HCT116 (cell line): ENCODE measurements at regions not wholly inside any gene's neighbourhood (a gene's known extent, or its start where the extent isn't known, plus 50 kb on each side); places are given as distances from the start of the nearest gene placed in this dataset.

Source experiments
- ATAC-seq: fragments of 200-7000 bp; cut with Tn5 transposase; 2 replicates; pipeline ENCODE4 v1.9.1; 2020; ENCODE audit warnings: mild to moderate bottlenecking, moderate library complexity
- BruUV-seq: library from RNA; stranded (reverse); fragments of 400-500 nt; replicated peaks from 2 replicates; lab custom pipeline; 2021; lab: Mats Ljungman, UMichigan
- CTCF ChIA-PET: fragments of 300-600 bp; sonication (Branson Sonifier 250); formaldehyde crosslinking; loops from one replicate; lab custom pipeline; 2021; ENCODE audit warnings: antibody characterized with exemption; lab: Charles Lee
- POLR2A ChIA-PET: fragments of 300-600, 350-600 bp; sonication (Branson Sonifier 250); formaldehyde crosslinking; loops from one replicate; lab custom pipeline; 2021; ENCODE audit warnings: antibody characterized with exemption; lab: Charles Lee
- RAD21 ChIA-PET, 2 experiments: fragments of 300-600 bp; sonication (Branson Sonifier 250); formaldehyde crosslinking; loops; one replicate each; lab custom pipeline; 2023; ENCODE audit warnings: low total read pairs in 2 of 2; ENCODE audit not compliant: uncharacterized antibody in 2 of 2, unreplicated experiment in 2 of 2, low non-redundant PET in 1 of 2; lab: Charles Lee
- DNase-seq: peaks from one replicate; pipeline ENCODE4 v3.0.0-alpha.2; 2010; ENCODE audit warnings: low read depth, low spot score
- H2AFZ ChIP-seq: fragments of 200-600 bp; shearing (Covaris generic), sonication (generic); 2 replicates; pipeline ENCODE4 v1.6.1; 2017; ENCODE audit warnings: low read depth, mixed run types, mixed read lengths, antibody characterized with exemption, low read length; ENCODE audit not compliant: poor library complexity, severe bottlenecking
- H3K27ac ChIP-seq: 2 replicates; pipeline ENCODE4 v1.5.1; 2012; ENCODE audit warnings: low read depth, low read length
- H3K27me3 ChIP-seq: fragments of 200-600 bp; sonication (generic); 2 replicates; pipeline ENCODE4 v1.6.1; 2016; ENCODE audit warnings: mixed run types, low read length, mixed read lengths; ENCODE audit not compliant: insufficient read depth
- H3K36me3 ChIP-seq, 2 experiments: fragments of 200-500 bp in 1 of 2; fragments of 200-600 bp in 1 of 2; sonication (Bioruptor generic) in 1 of 2; sonication (generic) in 1 of 2; 2 replicates each; pipeline versions ENCODE4 v1.5.1 to v1.6.1; 2014 to 2016; ENCODE audit warnings: low read length in 2 of 2, inconsistent platforms in 1 of 2, mixed read lengths in 1 of 2, mixed run types in 1 of 2; ENCODE audit not compliant: insufficient read depth in 2 of 2, control insufficient read depth in 1 of 2
- H3K4me1 ChIP-seq, 2 experiments: fragments of 200-600 bp in 1 of 2; sonication (generic) in 1 of 2; 2 replicates each; pipeline versions ENCODE4 v1.5.1 to v1.6.1; 2012 to 2017; ENCODE audit warnings: low read length in 2 of 2, inconsistent platforms in 1 of 2, mild to moderate bottlenecking in 1 of 2, mixed read lengths in 1 of 2, mixed run types in 1 of 2, moderate library complexity in 1 of 2; ENCODE audit not compliant: insufficient read depth in 2 of 2, control insufficient read depth in 1 of 2
- H3K4me2 ChIP-seq: fragments of 200-600 bp; sonication (generic); 2 replicates; pipeline ENCODE4 v1.6.1; 2017; ENCODE audit warnings: mixed run types, low read length, mixed read lengths
- H3K4me3 ChIP-seq, 2 experiments: fragments of 200-600 bp in 1 of 2; sonication (generic) in 1 of 2; replicated peaks in 1 of 2; 2 replicates each; pipeline ENCODE4 v1.5.1; 2011 to 2016; ENCODE audit warnings: low read length in 2 of 2, control low read depth in 1 of 2, low read depth in 1 of 2, mild to moderate bottlenecking in 1 of 2, mixed read lengths in 1 of 2, mixed run types in 1 of 2
- H3K79me2 ChIP-seq: fragments of 200-600 bp; sonication (generic); 2 replicates; pipeline ENCODE4 v1.6.1; 2017; ENCODE audit warnings: mild to moderate bottlenecking, mixed run types, low read length, moderate library complexity, mixed read lengths; ENCODE audit not compliant: insufficient read depth
- H3K9ac ChIP-seq: fragments of 200-600 bp; sonication (generic); 2 replicates; pipeline ENCODE4 v1.6.1; 2016; ENCODE audit warnings: low read length, mixed read lengths
- H3K9me2 ChIP-seq: fragments of 200-600 bp; sonication (generic), shearing (Covaris generic); 2 replicates; pipeline ENCODE4 v1.6.1; 2017; ENCODE audit warnings: mixed run types, mild to moderate bottlenecking, moderate library complexity; ENCODE audit not compliant: insufficient read depth
- H3K9me3 ChIP-seq, 2 experiments: fragments of 200-500 bp in 1 of 2; fragments of 200-600 bp in 1 of 2; sonication (Bioruptor generic) in 1 of 2; sonication (generic) in 1 of 2; 2 replicates each; pipeline ENCODE4 v1.6.1; 2014 to 2017; ENCODE audit warnings: low read length in 2 of 2, mixed read lengths in 2 of 2, inconsistent platforms in 1 of 2, low read depth in 1 of 2, mild to moderate bottlenecking in 1 of 2, mixed run types in 1 of 2, moderate library complexity in 1 of 2; ENCODE audit not compliant: control insufficient read depth in 1 of 2, insufficient read depth in 1 of 2
- H4K20me1 ChIP-seq: fragments of 200-600 bp; sonication (generic), shearing (Covaris generic); 2 replicates; pipeline ENCODE4 v1.6.1; 2017; ENCODE audit warnings: mixed run types, mild to moderate bottlenecking, moderate library complexity; ENCODE audit not compliant: insufficient read depth
- CEBPB ChIP-seq: IDR thresholded peaks from 2 replicates; pipeline ENCODE4 v1.6.1; 2012; ENCODE audit warnings: low read depth
- EGR1 ChIP-seq: IDR thresholded peaks from 2 replicates; pipeline ENCODE4 v1.6.1; 2012; ENCODE audit warnings: low read depth
- ELF1 ChIP-seq: IDR thresholded peaks from 2 replicates; pipeline ENCODE4 v1.6.1; 2012; ENCODE audit warnings: low read depth, borderline replicate concordance
- EZH2 ChIP-seq: fragments of 200-600 bp; sonication (generic); IDR thresholded peaks from 2 replicates; pipeline ENCODE4 v1.6.1; 2017; ENCODE audit warnings: antibody characterized with exemption, mixed run types
- EZH2phosphoT487 ChIP-seq: fragments of 200-600 bp; IDR thresholded peaks from 2 replicates; pipeline ENCODE4 v1.6.1; 2018; ENCODE audit warnings: antibody characterized with exemption, borderline replicate concordance
- FOSL1 ChIP-seq: IDR thresholded peaks from 2 replicates; pipeline ENCODE4 v1.6.1; 2012; ENCODE audit warnings: low read depth
- JUND ChIP-seq: IDR thresholded peaks from 2 replicates; pipeline ENCODE4 v1.6.1; 2012
- POLR2A ChIP-seq: IDR thresholded peaks from 2 replicates; pipeline ENCODE4 v1.7.0; 2011; ENCODE audit warnings: borderline replicate concordance; ENCODE audit not compliant: insufficient read depth, insufficient read length; ENCODE audit errors: extremely low read depth
- POLR2AphosphoS5 ChIP-seq: IDR thresholded peaks from 2 replicates; pipeline ENCODE4 v1.6.1; 2011; ENCODE audit warnings: mild to moderate bottlenecking, low read depth, low read length, moderate library complexity
- RAD21 ChIP-seq: IDR thresholded peaks from 2 replicates; pipeline ENCODE4 v1.6.1; 2012; ENCODE audit warnings: low read depth, mild to moderate bottlenecking
- SIN3A ChIP-seq: IDR thresholded peaks from 2 replicates; pipeline ENCODE4 v1.6.1; 2012; ENCODE audit warnings: low read depth
- SP1 ChIP-seq: IDR thresholded peaks from 2 replicates; pipeline ENCODE4 v1.6.1; 2012; ENCODE audit warnings: low read depth
- YY1 ChIP-seq: IDR thresholded peaks from 2 replicates; pipeline ENCODE4 v1.6.1; 2011; ENCODE audit warnings: low read length, low read depth, moderate library complexity, mild to moderate bottlenecking; ENCODE audit not compliant: insufficient replicate concordance; ENCODE audit errors: extremely low read depth
- ZNF274 ChIP-seq: fragments of 200-500 bp; sonication (Bioruptor generic); IDR thresholded peaks from 2 replicates; pipeline ENCODE4 v1.6.1; 2014; ENCODE audit warnings: mild to moderate bottlenecking, low read depth, low read length, inconsistent platforms
- intact Hi-C: fragments of 100-400 bp; cut with micrococcal nuclease; formaldehyde crosslinking; loops from 2 replicates; pipeline ENCODE4 v1.10.0; 2022
- TF ChIP-seq, protein P1 (sequence below): IDR thresholded peaks from 2 replicates; pipeline ENCODE4 v1.6.1; 2012
- TF ChIP-seq, protein P2 (sequence below), 3 experiments: fragments of 200-600 bp in 1 of 3; sonication (generic) in 1 of 3; IDR thresholded peaks in 2 of 3; conservative IDR thresholded peaks in 1 of 3; 2 replicates each; pipeline ENCODE4 v1.5.1; 2012 to 2017; ENCODE audit warnings: low read depth in 2 of 3, low read length in 2 of 3, antibody characterized with exemption in 1 of 3, borderline replicate concordance in 1 of 3, control low read depth in 1 of 3, mild to moderate bottlenecking in 1 of 3, mixed read lengths in 1 of 3, mixed run types in 1 of 3, moderate library complexity in 1 of 3; ENCODE audit not compliant: insufficient read depth in 1 of 3
- TF ChIP-seq, protein P3 (sequence below): IDR thresholded peaks from 2 replicates; pipeline ENCODE4 v1.6.1; 2012

DNA sequence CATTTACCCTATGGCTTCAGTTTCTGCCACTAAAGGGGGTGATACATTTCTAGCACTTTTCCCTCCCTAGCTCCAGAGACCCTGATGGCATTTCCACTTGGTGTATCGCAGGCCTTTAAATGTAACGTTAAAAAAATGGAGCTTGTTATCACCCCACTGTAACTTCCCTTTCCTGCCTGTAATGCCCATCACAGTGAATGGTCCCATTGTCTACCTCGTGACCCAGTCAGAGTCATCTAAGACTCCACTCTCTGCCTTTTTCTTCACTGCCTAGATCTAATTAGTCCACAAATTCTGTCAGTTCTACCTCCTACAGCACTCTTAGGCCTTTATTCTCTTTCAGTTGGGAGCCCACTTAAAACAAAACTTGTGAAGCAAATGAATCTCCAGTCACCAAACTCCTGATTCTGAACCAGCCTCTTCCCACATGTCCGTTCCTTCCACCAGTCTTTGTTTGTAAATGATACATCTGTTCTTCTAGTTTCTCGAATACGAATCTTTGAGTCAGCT is 64.8 kb downstream of the NHLRC3 start:
- Histone ChIP-seq H4K20me1 (no peaks in the 10 kb centered on the region), H3K9me3 (no peaks in the 10 kb centered on the region), H3K9ac (no peak overlapping the region), H3K79me2 (no peaks in the 10 kb centered on the region), H3K9me2 (no peaks in the 10 kb centered on the region), H3K4me3 (no peak overlapping the region), H2AFZ (no peak overlapping the region), H3K4me1 (no peaks in the 10 kb centered on the region), H3K27me3 (peaks cover 38% of the 10 kb centered on the region), H3K27ac (no peak overlapping the region), H3K36me3 (no peaks in the 10 kb centered on the region)
- no TSS peak for BruUV-seq
- ChIA-PET POLR2A (no interaction called here), CTCF (no interaction called here), RAD21 (interaction anchor here in 1 of 2 experiments (0.6 kb wide), 1 partner anchor 965 kb away, joined by 3 read pairs; no protein-coding TSS in a partner anchor)
- no peak for ATAC-seq
- intact Hi-C loops, result no loop called here
- no peak for TF ChIP-seq ZNF274
- no peak for TF ChIP-seq EZH2phosphoT487
- no peak for TF ChIP-seq CEBPB
- no peak for TF ChIP-seq YY1
- TF ChIP-seq, protein P1, sequence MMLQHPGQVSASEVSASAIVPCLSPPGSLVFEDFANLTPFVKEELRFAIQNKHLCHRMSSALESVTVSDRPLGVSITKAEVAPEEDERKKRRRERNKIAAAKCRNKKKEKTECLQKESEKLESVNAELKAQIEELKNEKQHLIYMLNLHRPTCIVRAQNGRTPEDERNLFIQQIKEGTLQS, result no peak
- no peak for TF ChIP-seq SIN3A
- TF ChIP-seq, protein P2, sequence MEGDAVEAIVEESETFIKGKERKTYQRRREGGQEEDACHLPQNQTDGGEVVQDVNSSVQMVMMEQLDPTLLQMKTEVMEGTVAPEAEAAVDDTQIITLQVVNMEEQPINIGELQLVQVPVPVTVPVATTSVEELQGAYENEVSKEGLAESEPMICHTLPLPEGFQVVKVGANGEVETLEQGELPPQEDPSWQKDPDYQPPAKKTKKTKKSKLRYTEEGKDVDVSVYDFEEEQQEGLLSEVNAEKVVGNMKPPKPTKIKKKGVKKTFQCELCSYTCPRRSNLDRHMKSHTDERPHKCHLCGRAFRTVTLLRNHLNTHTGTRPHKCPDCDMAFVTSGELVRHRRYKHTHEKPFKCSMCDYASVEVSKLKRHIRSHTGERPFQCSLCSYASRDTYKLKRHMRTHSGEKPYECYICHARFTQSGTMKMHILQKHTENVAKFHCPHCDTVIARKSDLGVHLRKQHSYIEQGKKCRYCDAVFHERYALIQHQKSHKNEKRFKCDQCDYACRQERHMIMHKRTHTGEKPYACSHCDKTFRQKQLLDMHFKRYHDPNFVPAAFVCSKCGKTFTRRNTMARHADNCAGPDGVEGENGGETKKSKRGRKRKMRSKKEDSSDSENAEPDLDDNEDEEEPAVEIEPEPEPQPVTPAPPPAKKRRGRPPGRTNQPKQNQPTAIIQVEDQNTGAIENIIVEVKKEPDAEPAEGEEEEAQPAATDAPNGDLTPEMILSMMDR (IDR thresholded peaks at IDR 0.05 in 2 of 3, conservative IDR thresholded peaks at IDR 0.05 in 1 of 3; ENCODE audit: borderline replicate concordance in 1 of 3, insufficient read depth in 1 of 3, low read depth in 2 of 3, low read length in 2 of 3), result no peak
- no peak for TF ChIP-seq SP1
- no peak for TF ChIP-seq POLR2A
- TF ChIP-seq ELF1, result no peak
- TF ChIP-seq JUND, result no peak
- no peak for TF ChIP-seq EZH2
- no peak for TF ChIP-seq EGR1
- TF ChIP-seq, protein P3, sequence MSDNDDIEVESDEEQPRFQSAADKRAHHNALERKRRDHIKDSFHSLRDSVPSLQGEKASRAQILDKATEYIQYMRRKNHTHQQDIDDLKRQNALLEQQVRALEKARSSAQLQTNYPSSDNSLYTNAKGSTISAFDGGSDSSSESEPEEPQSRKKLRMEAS, result no peak
- TF ChIP-seq POLR2AphosphoS5, result no peak
- TF ChIP-seq FOSL1, result no peak
- no peak for TF ChIP-seq RAD21
- TF ChIP-seq, all 23 proteins: peak for 0
- H3K4me2 ChIP-seq, result no peak overlapping the region
- no peak for DNase-seq
